ENCODE measurements at regions not wholly inside any gene's neighbourhood (a gene's known extent, or its start where the extent isn't known, plus 50 kb on each side); places are given as distances from the start of the nearest gene placed in this dataset.

GRCh38 chr6:4447639-4448330 is 312.4 kb upstream of the ECI2 start:
- H3K4me3 ChIP-seq (ENCODE audit: low read depth, low read length) = no peak overlapping the region
- no peak for DNase-seq (ENCODE audit: low read depth, low spot score)
- TF ChIP-seq CTCF (IDR thresholded peaks at IDR 0.05; ENCODE audit: low read depth, low read length) = no peak

GRCh38 chr6:4446982-4447381 is 311.6 kb upstream of the ECI2 start:
- no peaks in the 10 kb centered on the region for H3K27me3 ChIP-seq (ENCODE audit: control insufficient read depth, insufficient read depth, low read length)
- ChIA-PET CTCF (no interaction called here), POLR2A (no interaction called here)
- no peak overlapping the region for H3K4me3 ChIP-seq (ENCODE audit: low read depth, low read length)
- no peaks in the 10 kb centered on the region; the same call in 1 of the 2 replicates for H3K9me3 ChIP-seq (ENCODE audit: control insufficient read depth, insufficient read depth, low read length)
- DNase-seq (ENCODE audit: low read depth, low spot score) = peak; percentile 34
- no peak overlapping the region for H3K27ac ChIP-seq (ENCODE audit: low read depth, low read length)
- no peak for TF ChIP-seq CTCF (IDR thresholded peaks at IDR 0.05; ENCODE audit: low read depth, low read length)

More at GRCh38 chr6:4447639-4448330, 312.4 kb upstream of the ECI2 start:
- Histone ChIP-seq H3K27ac (ENCODE audit: low read depth, low read length) (no peak overlapping the region), H3K27me3 (ENCODE audit: control insufficient read depth, insufficient read depth, low read length) (no peaks in the 10 kb centered on the region), H3K9me3 (ENCODE audit: control insufficient read depth, insufficient read depth, low read length) (no peaks in the 10 kb centered on the region; the same call in 1 of the 2 replicates)
- ChIA-PET CTCF (no interaction called here), POLR2A (no interaction called here)

- Histone ChIP-seq H3K27me3 (ENCODE audit: control insufficient read depth, insufficient read depth, low read length) (no peaks in the 10 kb centered on the region), H3K9me3 (ENCODE audit: control insufficient read depth, insufficient read depth, low read length) (no peaks in the 10 kb centered on the region), H3K27ac (ENCODE audit: low read depth, low read length) (no peak overlapping the region), H3K4me3 (ENCODE audit: low read depth, low read length) (no peak overlapping the region)
- ChIA-PET POLR2A (interaction anchor here (1.7 kb wide), 1 partner anchor 17 kb away, joined by 5 read pairs; no protein-coding TSS in a partner anchor), CTCF (interaction anchor here (1.7 kb wide), 1 partner anchor 232 kb away, joined by 4 read pairs; no protein-coding TSS in a partner anchor)
- TF ChIP-seq CTCF (IDR thresholded peaks at IDR 0.05; ENCODE audit: low read depth, low read length) = no peak
- peak; percentile 3 for DNase-seq (ENCODE audit: low read depth, low spot score)
Observed at GRCh38 chr6:4441981-4442434, 306.6 kb upstream of the ECI2 start.

GRCh38 chr6:4439159-4439558 is 303.8 kb upstream of the ECI2 start:
- TF ChIP-seq CTCF (IDR thresholded peaks at IDR 0.05; ENCODE audit: low read depth, low read length) = no peak
- no peaks in the 10 kb centered on the region for H3K9me3 ChIP-seq (ENCODE audit: control insufficient read depth, insufficient read depth, low read length)
- H3K27me3 ChIP-seq (ENCODE audit: control insufficient read depth, insufficient read depth, low read length) = no peaks in the 10 kb centered on the region
- ChIA-PET POLR2A (no interaction called here), CTCF (no interaction called here)
- no peak overlapping the region for H3K27ac ChIP-seq (ENCODE audit: low read depth, low read length)
- no peak overlapping the region for H3K4me3 ChIP-seq (ENCODE audit: low read depth, low read length)
- DNase-seq (ENCODE audit: low read depth, low spot score) = no peak

- Histone ChIP-seq H3K27ac (ENCODE audit: low read depth, low read length) (no peak overlapping the region), H3K27me3 (ENCODE audit: control insufficient read depth, insufficient read depth, low read length) (no peaks in the 10 kb centered on the region), H3K4me3 (ENCODE audit: low read depth, low read length) (no peak overlapping the region), H3K9me3 (ENCODE audit: control insufficient read depth, insufficient read depth, low read length) (no peaks in the 10 kb centered on the region)
- TF ChIP-seq CTCF (IDR thresholded peaks at IDR 0.05; ENCODE audit: low read depth, low read length) = no peak
- ChIA-PET POLR2A (no interaction called here), CTCF (no interaction called here)
- no peak for DNase-seq (ENCODE audit: low read depth, low spot score)
Observed at GRCh38 chr6:4437342-4437741, 302.0 kb upstream of the ECI2 start.
